HG03558 (cell line): ENCODE measurements at regions not wholly inside any gene's neighbourhood (a gene's known extent, or its start where the extent isn't known, plus 50 kb on each side); places are given as distances from the start of the nearest gene placed in this dataset.
"Not testable (repeated sequence)": the region's sequence is repeated elsewhere in the genome, so short reads cannot be mapped to it uniquely, and the experiment has no call there.

Source experiments
- ATAC-seq: cut with Tn5 transposase; IDR thresholded peaks from one replicate; pipeline ENCODE4 v1.9.1; 2021; ENCODE audit warnings: moderate number of reproducible peaks; ENCODE audit not compliant: unreplicated experiment; ENCODE audit errors: extremely low read depth

DNA sequence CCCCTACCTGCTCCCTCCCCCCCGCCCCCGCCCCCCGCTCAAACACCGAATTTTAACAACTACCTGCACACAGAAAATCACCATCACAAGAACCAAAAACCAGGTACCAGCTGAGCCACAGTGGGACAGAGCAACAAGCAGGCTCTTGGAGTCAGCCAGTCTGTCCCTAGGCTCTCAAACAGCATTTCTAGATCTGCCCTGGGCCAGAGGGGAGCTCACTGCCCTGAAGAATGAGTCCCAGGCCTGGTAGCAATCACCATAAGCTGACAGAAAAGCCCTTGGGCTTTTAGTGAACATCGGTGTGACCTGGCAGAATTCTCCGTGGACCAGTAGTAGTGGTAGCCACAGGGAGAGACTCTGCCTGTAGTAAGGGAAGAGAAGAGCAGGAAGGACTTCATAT, 58.3 kb downstream of the C11orf87 start:
- no peak for ATAC-seq

DNA sequence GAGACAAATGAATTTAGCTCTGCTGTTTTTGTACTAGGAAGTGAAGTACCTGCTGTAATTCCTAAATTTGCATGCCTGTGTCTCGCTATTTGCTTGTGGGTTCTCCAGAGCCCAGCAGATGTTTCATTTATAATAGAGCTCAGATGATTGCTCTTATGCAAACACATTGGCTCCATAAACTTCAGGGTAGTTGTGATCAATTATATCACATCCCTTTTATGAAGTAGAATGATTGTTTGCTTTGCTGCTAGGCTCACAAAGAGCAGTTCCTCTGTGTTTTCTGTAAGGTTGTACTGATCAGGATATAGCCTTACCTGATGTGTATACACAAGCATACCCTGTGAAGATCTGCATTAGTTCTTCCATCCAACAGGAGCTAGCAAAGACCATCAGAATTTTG, 64.1 kb downstream of the C11orf87 start:
- ATAC-seq: no peak

DNA sequence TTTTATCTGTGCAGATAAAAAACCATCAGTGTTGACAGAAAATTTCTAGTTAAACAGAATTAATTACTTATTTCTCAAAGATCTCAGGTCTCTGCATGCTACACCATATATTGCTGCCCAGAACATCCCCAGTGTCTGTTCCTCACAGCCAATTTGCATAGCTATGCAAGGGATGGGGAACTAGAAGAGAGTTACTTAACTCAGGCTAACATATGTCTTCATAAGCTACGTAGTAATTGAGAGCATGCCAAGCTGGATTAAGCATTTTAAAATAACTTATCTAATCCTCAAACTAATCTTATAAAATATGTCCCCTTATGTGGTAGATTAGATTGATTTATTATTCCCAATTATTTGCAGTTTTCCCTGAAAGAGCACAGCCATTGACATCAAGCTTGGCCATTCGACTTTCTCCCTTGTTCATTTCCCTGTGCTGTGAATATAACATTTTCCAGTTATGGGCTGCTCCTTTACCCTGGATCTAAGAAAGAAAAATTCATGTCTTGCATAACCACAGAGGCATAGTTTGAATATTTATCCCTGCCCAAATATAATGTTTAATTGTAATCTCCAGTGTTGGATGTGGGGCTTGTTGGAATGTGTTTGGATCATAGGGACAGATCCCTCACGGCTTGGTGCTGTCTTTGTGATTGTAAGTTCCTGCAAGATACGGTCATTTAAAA, 69.1 kb downstream of the C11orf87 start:
- no peak for ATAC-seq

DNA sequence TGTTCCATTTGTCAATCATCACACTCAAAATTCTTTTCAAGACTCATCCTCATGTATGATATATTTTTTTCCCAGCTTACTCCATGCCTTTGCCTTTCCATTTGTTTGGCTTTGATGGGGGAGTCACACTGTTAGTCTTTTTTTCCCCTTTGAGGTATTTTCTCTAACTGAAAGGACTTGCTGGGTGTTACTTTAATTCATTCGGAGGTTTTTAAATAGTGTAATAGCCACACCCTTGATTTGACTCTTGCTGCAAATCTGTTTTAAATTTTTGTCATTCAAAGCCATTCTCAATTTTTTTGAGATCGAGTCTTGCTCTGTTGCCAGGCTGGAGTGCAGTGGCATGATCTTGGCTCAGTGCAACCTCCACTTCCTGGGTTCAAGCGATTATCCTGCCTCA, 84.1 kb downstream of the C11orf87 start:
- ATAC-seq: no peak

DNA sequence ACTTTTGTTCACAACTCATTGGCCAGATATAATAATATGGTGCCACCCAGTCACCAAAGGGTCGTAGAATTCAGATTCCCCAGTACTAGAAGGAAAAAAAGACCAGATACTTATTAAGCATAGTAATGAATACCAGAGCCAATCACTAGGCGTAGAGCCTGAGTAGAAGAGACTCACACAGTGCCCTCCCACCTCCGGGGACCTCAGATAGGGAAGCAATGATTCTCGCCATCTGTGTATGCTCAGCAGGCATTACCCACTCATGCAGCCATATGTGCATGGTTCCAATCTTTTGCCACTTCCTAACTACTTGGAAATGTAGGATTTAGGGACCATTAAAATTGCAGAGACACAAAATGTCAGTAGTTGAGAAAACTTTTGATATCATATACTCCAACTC, 85.3 kb downstream of the C11orf87 start:
- no peak for ATAC-seq

DNA sequence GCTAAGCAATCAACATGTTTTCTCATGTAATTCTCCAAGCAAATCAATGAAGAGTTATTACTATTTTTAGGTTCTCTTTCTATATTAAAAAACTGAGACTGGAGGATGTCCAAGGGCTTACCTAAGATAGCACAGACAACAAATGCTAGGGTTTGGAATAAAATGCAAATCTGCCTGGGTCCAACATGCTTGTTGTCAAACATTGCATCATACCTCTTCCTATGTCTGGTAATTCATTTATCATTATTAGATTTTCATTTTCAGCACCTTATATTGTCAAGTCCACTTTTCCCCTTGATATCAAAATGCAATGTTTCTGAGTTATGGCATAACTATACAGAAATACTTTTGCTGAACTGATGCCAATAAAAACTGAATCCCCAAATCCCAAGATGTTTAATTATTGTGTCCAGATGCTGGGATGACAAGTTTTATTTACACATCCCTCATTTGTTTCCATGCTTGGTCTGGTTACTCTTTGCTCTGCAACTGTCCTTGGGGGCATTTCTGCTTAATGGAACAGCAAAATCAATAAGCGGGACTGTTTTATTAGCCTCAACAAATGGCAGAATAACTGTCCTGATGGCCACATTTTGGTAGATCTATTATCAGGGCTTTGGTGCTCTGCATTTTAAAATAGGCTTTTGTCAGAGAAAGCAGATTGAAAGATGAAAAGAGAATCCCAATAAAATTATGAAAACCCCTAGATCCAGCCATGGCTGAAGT, 86.0 kb downstream of the C11orf87 start:
- ATAC-seq: no peak

DNA sequence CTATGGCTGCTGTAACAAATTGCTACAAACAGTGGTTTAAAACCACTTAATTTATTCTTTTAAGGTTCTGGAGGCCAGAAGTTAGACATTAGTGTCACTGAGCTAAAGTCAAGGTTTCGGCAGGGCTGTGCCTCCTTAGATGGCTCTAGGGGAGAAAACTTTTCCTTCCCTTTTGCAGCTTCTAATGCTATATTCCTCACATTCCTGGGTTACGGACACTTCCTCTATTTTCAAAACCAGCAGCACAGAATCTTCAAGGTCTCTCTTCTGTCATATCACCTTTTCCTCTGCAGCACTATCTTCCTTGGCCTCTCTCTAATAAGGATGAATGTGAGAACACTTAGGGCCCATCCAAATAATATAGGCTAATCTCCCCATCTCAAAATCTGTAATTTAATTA, 87.0 kb downstream of the C11orf87 start:
- no peak for ATAC-seq

DNA sequence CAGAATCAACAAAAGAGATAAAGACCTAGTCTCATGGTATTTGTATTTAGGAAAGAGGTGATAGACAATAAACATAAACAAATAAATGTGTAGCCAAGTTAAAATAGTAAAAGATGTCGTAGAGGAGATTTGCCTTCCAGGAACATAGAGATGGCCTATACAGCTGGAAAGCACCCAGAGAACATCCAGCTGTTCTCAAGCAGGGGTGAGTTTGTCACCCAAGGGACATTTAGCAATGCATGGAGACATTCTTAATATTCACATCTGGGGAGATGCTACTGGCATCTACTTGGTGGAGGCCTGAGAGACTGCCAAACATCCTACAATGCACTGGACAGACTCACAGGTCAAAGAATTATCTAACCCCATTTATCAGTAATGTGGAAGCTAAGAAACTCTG, 88.3 kb downstream of the C11orf87 start:
- ATAC-seq: no peak

DNA sequence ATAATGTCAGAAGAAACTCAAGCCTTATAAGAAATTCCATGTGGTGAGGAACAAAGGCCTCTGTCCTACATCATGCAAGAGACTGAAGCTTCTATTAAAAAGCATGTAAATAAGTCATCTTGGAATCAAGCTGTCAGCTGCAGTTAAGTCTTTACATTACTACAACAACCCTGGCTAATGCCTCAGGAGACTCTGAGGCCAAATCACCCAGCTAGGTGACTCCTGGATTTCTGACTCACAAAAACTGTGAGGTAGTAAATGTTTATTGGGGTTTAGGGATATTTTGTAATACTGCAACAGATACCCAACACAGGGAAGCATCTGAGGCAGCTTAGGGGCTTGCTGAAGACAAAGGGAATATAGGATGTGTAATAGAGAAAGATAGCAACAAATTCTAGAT, 89.6 kb downstream of the C11orf87 start:
- ATAC-seq: no peak

DNA sequence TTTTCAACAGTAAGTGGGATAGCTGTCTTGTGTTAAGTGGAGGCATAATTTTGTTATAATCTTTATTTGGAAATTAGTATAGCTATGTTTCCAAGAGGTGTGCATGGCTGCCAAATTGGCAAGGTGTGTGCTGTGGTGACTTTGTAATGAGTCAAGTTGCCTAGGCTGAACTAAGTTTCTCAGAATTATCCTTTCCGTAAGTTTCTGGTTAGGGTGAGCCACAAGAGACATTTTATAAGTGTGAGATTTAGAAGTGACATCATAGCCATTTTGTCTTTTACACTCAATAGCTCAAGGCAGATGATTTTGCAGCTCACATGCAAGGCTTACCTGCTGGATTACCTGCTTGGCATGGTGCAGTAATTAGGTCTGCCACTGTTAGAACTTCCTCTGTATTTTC, 90.3 kb downstream of the C11orf87 start:
- no peak for ATAC-seq

DNA sequence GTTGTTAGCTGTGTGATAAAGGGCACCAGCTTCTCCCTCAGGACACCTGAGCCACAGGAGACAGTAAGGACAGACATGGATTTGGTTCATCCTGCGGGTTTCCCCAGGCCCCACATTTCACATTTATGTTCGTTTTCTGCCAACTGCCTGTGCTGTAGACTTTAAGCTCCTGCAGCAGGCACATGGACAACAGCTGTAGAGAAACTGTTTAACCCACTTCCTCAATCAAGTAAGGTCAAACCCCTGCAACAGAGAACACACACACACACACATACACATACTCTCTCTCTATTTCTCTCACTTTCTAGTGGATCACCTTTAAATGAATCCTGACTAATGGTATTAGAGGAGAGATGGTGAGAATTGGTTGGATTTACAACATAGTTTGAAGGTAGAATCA, 90.7 kb downstream of the C11orf87 start:
- no peak for ATAC-seq

DNA sequence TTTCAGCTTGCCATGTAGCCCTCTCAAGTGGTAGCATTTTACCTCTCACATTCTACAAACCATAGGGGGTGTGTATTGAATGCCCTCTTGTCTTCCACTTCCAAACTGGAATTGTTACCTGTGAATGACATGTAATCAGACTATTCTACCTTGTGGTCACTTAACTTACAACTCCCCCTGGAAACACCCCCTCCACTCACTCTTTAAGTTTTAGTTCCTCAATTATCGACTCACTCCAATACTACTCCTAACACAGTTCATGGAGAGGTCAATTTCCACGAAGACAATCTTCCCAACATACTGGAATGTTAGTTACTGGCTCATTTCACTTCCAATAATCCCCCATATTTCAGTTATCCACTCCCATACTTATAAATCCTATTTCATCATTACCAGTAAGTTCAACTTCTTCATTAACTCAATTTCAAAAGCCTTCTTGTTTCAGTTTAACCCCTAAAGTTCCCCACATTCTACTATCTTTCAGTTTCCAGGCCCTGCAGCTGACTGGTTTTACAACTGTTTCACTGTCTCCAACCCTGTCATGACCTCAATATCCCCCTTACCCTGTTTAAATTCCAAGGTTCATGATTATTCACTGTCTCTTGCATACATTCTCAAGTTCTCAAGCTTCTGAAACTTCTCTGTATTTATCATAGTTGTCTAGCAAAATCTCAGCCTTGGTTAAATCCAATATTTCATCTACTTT, 92.5 kb downstream of the C11orf87 start:
- ATAC-seq: no peak

DNA sequence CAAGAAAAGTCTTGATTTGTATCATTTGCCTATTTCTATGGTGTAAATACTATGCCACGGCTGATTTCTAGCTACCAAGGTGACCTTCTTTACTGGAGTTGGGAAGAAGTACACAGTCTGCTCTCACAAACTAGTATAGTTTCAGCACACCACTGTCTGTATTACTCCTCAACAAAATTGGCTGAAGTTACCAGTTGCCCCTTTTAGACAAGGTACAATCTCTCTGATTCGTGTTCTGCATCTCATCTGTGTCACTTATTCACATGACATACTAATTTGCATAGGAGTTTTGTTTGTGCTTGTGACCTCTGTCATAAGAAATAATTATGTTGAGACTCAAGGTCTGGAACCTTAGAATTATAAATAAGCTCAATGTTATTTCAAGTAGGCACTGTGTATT, 97.3 kb downstream of the C11orf87 start:
- ATAC-seq: no peak

DNA sequence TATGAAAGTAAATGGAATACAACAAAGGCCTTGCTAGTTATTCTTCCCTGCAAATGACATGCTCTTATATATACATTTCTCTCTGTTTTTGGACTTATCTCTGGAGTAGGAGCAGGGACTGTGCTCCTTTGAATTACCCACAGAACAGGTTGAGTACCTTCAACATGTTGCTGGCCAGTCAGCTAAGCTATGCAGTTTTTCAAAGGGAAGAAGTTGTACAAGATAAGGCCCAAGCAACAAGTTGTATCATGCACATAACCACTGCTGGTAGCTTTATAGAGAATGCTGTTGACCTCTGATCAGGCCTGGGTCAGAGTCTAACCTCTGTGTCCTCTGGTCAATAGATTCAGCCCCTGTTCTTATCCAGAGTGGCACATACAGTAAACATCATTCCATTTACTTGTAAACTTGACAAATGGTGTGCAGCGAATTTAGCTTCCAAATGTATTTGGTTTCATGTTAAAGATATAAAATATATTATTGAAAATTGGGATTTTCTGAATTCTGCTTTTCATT, 99.6 kb downstream of the C11orf87 start:
- ATAC-seq: no peak

DNA sequence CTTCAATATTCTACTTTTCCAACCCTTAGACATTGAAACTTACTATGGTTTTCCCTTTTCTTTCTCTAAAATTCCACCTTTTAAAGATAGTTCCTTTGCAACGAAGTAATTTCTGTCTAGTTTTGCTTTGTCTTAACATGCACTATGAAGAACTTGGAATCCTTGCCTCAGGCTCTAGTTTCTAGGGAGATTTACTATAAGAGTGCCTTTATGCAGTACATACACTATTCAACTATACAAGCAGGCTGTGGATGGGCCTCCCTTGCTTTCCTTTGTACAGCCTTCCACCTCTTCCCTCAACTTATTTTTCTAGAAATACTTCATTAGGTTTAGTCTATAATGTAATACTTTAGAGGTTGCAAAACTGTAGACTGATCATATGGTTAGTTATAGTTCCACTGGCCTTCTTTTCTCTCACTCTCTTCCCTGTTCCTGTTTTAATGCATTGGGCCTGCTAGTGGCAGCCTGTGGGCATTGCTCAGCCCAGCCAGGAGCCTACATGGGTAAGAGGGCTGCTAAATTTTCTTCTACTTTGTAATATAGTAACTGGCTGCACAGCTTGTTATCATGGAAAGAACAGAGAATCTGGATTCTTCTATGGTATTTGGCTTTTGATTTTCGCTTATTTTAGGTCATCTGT, 100.2 kb downstream of the C11orf87 start:
- no peak for ATAC-seq

DNA sequence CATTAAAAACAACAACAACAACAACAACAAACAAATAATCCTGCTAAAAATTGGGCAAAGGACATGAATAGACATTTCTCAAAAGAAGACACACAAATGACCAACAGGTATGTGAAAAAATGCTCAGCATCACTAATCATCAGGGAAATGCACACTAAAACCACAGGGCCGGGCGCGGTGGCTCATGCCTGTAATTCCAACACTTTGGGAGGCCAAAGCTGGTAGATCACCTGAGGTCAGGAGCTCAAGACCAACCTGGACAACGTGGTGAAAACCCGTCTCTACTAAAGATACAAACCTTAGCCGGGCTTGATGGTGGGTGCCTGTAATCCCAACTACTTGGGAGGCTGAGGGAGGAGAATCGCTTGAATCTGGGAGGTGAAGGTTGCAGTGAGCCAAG, 103.6 kb downstream of the C11orf87 start:
- not testable (repeated sequence) for ATAC-seq

DNA sequence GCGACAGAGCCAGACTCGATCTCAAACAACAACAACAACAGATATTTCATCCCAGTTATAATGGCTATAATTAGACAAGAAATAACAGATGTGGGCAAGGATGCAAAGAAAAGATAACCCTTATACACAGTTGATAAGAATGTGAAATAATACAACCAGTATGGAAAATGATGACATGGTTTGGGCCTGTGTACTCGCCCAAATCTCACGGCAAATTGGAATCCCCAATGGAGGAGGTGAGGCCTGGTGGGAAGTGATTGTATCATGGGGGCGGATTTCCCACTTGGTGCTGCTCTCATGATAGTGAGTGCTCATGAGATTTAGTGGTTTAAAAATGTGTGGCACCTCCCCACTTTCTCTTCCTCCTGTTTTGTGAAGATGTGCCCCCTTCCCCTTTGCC, 104.1 kb downstream of the C11orf87 start:
- ATAC-seq: no peak

DNA sequence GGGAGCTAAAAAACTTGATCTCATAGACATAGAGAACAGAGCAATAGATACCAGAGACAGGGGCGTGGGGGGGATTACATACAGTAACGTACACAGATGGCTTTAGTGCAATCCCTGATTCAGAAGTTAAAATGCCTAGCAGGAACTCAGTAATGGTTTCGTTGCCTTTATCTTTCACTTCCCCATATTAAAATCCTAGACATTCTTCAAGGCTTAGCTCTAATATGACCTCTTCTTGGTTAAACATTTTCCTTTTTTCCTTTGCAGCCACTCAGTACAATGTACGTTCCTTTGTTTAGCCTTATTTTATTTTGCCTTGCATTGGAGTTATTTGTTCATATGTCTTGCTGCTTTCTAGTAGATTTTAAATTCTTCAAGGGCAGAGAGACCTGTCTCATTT, 104.9 kb downstream of the C11orf87 start:
- ATAC-seq: no peak

DNA sequence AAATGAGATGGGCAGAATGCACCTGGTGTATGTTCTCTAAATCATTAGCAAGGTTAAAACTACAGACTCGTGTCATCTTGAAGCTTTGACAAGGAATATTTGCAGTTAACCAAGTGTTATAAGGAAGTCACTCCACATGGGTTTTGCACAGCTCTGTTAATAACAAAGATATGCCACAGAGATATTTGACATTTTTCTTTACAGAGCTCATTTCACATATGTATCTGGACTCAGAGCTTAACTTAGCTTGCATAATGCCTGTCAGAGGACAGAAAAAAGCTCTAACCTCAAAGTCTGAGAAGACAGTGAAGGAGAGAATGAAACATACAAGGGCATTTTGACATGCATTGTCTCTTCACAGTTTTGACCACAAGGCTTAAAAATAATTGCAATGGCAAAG, 105.5 kb downstream of the C11orf87 start:
- ATAC-seq: no peak

DNA sequence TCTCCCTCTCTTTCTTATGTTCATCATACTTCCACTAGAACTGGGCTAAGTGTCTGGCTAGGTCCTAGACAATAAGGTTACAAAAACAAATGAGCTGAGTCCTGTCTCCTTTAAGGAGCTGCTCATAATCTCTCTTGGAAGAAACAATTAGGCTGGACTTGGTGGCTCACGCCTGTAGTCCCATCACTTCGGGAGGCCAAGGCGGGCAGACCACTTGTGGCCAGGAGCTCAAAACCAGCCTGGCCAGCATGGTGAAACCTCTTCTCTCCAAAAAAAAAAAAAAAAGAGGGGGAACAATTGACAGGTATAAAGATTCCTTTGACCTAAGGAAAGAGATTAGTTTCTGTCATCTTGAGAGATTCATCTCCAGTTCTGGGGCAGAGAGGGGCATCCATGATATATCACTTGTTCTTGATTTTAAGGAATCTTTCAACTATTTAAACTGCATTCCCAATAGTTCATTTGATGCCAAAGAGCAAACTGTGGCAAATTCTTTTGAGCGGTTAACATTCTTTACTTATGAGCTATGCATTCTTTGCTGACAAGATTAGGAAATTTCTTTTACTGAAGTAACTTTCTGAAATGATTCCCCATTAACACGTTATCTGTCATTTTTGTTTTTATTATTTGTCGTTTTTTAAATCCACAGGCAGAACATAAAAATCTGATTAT, 125.5 kb downstream of the C11orf87 start:
- no peak for ATAC-seq
